ENCODE measurements at regions not wholly inside any gene's neighbourhood (a gene's known extent, or its start where the extent isn't known, plus 50 kb on each side); places are given as distances from the start of the nearest gene placed in this dataset.
A peak's percentile ranks its signal among the peaks of the same experiment; 100 is the strongest.
"Not testable (repeated sequence)": the region's sequence is repeated elsewhere in the genome, so short reads cannot be mapped to it uniquely, and the experiment has no call there.

- DNase-seq = no peak
Measured at GRCh38 chr1:166395729-166396128, 228.9 kb upstream of the FAM78B start.

- DNase-seq = not testable (repeated sequence)
Measured at GRCh38 chr1:166409253-166410082, 242.7 kb upstream of the FAM78B start.

- no peak for DNase-seq
Measured at GRCh38 chr1:166410083-166410385, 243.2 kb upstream of the FAM78B start.

- DNase-seq = not testable (repeated sequence)
Measured at GRCh38 chr1:166416831-166417230, 250.0 kb upstream of the FAM78B start.

DNA sequence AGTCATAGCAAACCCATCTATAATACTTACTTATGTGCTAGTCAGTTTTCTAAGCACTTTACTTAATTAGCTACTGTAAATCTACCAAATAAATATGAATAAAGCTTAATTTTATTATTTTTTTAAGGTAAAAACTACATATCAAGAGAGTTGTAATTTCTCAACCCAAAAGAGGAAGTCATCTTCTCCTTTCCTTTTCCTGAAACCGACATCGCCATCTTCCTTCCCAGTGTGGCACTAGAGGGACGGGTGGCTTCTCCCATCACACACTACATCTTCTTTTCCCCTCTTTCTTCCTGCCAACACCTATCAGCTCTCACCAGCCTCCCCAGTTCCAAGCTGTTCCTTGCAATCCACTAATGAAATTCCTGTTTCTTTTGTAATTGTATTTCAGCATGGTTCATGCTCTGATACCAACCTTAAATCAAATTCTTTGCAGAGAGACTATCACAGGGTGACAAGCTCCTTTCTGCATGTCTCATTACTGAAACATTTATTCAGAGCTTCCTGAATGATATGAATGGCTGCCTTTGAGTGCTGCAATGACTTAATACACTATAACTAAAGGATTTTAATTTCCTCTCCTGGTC is 251.6 kb upstream of the FAM78B start:
- no peak for DNase-seq

DNA sequence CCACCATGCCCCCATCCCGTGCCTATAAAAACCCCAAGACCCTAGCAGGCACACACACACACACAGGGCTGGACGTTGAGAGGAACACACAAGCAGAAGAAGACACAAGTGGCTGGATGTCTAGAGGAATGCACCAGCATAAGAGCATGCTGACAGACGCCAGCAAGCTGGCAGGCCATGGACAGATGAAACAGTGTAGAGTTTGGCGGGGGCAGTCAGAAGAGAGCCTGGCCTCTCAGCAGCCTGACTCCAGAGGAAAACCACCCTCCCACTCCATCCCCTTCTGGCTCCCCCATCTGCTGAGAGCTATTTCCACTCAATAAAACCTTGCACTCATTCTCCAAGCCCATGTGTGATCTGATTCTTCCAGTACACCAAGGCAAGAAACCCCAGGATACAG is 255.8 kb upstream of the FAM78B start:
- not testable (repeated sequence) for DNase-seq

GRCh38 chr1:166432655-166433054 is 265.9 kb upstream of the FAM78B start:
- DNase-seq = no peak

- DNase-seq = not testable (repeated sequence)
Measured at GRCh38 chr1:166433404-166434304, 266.9 kb upstream of the FAM78B start.

DNA sequence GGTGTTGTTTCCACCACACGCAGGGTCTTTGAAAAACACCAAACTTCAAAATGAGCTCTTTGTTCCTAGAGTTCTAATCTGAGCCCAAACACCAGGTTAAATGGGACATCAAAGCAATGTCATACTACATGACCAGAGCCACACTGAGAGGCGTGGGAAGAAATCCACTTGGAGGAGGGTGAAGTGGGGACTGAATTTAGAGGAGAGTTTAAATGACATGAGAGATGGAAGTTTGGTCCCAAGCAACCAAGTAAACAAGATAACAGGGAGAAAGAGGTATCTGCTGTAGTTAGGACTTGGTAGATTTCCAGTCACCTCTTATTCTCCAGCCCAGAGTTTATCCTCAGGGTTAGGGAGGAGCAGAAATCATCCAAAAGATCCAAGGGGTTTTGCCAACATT is 290.9 kb upstream of the FAM78B start:
- no peak for DNase-seq

GRCh38 chr1:166464333-166464732 is 297.5 kb upstream of the FAM78B start:
- DNase-seq = no peak

DNA sequence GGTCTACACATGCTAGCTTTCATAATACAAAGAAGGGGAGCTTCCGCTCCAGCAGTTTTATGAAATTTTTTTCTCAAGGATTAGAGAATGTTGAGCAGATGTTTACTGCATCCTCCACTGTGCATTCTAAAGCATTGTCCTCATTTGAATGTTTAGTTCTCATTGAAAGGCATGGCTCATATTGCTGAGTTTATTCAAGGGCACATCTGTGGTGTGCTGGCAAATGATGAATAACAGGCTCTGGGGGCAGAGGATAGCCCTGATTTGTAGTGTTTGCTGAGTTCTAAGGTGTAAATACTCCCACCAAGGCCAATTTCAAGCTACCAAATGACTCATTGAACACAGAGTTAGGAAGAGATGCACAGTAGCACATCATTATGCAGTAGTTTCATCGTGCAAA is 303.2 kb upstream of the FAM78B start:
- no peak for DNase-seq

GRCh38 chr1:166470441-166470840 is 303.6 kb upstream of the FAM78B start:
- DNase-seq = no peak

- DNase-seq = no peak
Measured at GRCh38 chr1:166471359-166471758, 304.6 kb upstream of the FAM78B start.

DNA sequence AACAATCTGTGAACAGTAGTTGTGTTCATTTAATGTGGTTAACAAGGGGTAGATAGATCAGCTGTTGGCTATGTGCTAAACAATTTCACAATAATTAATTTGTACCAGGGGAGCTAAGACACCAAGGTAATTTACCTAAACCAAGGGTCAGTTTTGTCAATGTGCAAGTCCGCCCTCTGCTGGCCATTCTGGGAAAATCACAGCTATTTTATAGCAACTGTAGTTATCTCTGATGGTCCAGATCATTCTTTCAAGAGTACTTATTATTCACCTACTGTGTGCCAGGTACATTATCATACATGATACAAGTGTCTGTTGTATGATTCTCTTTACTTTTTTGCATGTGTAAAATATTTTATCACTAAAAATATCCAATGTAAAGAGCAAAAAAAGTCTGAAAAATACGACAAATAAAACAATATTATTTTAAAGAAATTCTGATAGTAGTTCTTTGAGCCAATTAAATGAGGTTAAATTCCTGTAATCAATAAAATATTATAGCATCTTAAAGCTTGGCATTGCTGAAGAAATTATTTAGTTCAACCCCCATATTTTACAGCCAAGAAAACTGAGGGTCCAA is 312.3 kb upstream of the FAM78B start:
- DNase-seq = peak; percentile 27

- DNase-seq = no peak
Measured at GRCh38 chr1:166484471-166484870, 317.7 kb upstream of the FAM78B start.

DNA sequence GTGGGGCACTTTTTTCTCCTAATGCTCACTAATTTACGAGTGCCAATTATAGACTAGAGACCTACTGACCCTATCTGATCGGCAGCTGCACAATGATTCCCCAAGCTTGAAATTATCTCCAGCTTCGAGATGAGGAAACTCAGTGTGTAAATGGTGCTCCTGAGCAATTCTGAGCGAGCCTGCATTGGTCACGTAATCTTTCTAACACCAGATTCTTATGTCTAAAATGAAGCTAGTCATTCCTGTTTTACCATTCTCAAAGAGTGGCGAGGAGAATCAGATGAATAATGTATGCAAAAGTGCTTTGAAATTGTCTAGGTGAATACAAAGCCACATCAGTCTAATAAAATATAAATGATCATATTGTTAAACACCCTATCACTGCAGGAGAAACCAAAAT is 318.1 kb upstream of the FAM78B start:
- DNase-seq = no peak

DNA sequence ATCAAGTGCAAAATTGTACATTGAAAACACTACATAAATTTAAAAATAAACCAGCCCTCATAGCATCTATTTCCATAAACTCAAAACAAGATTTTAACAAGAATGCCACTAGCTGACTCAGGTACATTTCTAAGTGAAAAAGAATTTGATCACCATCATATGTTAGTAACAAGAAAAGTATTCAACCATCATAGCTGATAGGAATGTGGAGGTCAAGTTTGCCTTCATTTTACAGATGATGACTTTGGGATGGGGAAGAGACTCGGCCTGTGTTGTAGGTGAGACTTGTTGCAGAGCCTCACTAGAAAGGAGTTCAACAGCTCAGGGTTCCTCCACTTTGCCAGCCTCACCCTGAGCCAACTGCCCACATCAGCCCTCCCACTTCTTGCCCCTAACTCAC is 318.8 kb upstream of the FAM78B start:
- no peak for DNase-seq

DNA sequence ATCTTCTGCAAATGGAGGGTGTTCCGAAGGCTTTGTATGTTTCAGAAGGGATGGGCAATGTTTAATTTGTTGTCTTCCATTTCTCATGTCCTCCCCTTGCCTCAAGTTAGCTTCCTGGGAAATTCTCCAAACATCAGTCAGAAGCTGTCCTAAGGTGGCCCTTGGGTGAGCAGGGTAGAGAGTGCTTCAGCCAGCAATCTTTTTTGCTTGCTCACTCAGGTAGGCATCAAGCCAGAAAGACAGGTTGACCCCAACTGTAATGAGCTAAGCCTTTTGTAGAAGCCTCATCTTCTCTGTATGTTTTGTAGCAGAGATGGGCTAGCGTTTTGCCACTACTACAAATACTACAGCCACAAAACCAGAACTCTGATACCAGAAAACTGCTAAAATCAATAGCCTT is 321.5 kb upstream of the FAM78B start:
- no peak for DNase-seq

DNA sequence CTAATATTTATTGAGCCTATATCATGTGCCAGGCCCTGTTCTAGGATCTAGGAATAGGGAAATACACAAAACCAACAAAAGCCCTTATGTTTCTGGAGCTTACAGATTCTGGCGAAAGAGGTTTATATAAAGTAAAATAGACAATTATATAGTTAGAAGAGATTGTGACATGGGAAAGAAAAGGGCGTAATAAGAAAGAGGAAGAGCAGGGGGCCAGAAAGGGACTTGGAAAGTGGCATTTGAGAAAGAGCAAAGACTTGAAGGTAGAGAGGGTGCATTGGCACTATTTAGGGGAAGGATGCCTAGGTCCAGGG is 322.5 kb upstream of the FAM78B start:
- DNase-seq = no peak

GRCh38 chr1:166489670-166490436 is 323.1 kb upstream of the FAM78B start:
- peak; percentile 42 for DNase-seq

- no peak for DNase-seq
Measured at GRCh38 chr1:166490437-166490991, 323.7 kb upstream of the FAM78B start.

GRCh38 chr1:166493765-166494164 is 327.0 kb upstream of the FAM78B start:
- DNase-seq = not testable (repeated sequence)
